ENCODE measurements at regions not wholly inside any gene's neighbourhood (a gene's known extent, or its start where the extent isn't known, plus 50 kb on each side); places are given as distances from the start of the nearest gene placed in this dataset.

- TF ChIP-seq POLR2A (IDR thresholded peaks at IDR 0.05; ENCODE audit: low read length) (no peak), GATA1 (IDR thresholded peaks at IDR 0.05; ENCODE audit: low read depth, low read length) (no peak)
These were observed 475.6 kb downstream of the LTN1 start for GRCh38 chr21:28516991-28517592.
